Fibroblast of pulmonary artery (primary cell): ENCODE measurements at regions not wholly inside any gene's neighbourhood (a gene's known extent, or its start where the extent isn't known, plus 50 kb on each side); places are given as distances from the start of the nearest gene placed in this dataset.

Experiments used
- DNase-seq: peaks from one replicate; pipeline ENCODE4 v3.0.0-alpha.2; 2010; ENCODE audit warnings: low read depth
- H3K4me3 ChIP-seq: replicated peaks from 2 replicates; pipeline ENCODE4 v1.5.1; 2011; ENCODE audit warnings: low read depth, mild to moderate bottlenecking, control low read depth, low read length, moderate library complexity
- TF ChIP-seq, protein P1 (sequence below): IDR thresholded peaks from 2 replicates; pipeline ENCODE4 v1.5.1; 2011; ENCODE audit warnings: mild to moderate bottlenecking, control low read depth, low read length, inconsistent platforms; ENCODE audit errors: missing control alignments

DNA sequence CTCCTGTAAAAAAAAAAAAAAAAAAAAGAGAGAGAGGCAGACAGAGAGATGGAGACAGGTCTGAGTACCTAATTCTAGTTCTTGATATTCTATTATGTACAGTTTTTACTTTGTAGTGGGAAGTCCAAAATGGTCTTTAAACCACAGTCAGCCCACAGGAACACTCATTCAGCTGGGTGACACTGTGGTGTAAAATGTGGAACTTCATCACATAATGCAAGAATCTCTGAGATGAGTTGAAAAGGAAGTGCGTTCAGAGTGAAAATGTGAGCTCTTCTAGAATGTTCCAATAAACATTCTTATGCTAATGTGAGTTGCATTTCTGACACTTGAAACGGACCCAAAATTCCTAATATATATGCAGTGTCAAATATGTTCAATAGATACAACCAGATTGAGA is 972.1 kb downstream of the CDH11 start:
- TF ChIP-seq, protein P1, sequence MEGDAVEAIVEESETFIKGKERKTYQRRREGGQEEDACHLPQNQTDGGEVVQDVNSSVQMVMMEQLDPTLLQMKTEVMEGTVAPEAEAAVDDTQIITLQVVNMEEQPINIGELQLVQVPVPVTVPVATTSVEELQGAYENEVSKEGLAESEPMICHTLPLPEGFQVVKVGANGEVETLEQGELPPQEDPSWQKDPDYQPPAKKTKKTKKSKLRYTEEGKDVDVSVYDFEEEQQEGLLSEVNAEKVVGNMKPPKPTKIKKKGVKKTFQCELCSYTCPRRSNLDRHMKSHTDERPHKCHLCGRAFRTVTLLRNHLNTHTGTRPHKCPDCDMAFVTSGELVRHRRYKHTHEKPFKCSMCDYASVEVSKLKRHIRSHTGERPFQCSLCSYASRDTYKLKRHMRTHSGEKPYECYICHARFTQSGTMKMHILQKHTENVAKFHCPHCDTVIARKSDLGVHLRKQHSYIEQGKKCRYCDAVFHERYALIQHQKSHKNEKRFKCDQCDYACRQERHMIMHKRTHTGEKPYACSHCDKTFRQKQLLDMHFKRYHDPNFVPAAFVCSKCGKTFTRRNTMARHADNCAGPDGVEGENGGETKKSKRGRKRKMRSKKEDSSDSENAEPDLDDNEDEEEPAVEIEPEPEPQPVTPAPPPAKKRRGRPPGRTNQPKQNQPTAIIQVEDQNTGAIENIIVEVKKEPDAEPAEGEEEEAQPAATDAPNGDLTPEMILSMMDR: no peak
- H3K4me3 ChIP-seq: no peak overlapping the region
- no peak for DNase-seq

DNA sequence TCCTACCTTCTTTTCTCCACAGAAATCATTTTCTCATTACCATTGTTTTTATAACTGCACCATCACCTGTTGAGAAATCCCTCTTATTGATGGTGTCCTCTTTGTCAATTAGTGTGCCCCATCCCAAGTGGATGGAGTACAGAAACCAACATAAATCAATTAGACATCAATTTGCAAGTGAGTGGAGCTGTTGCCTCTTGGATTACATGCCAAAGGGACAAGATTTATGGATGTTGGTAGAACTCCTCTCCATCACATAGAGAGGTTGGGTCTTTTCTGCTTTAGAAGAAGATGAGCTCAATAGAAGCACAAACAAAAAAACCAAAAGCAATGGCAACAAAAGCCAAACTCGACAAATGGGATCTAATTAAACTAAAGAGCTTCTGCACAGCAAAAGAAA is 973.5 kb downstream of the CDH11 start:
- TF ChIP-seq, protein P1: no peak
- DNase-seq: no peak
- H3K4me3 ChIP-seq: no peak overlapping the region

DNA sequence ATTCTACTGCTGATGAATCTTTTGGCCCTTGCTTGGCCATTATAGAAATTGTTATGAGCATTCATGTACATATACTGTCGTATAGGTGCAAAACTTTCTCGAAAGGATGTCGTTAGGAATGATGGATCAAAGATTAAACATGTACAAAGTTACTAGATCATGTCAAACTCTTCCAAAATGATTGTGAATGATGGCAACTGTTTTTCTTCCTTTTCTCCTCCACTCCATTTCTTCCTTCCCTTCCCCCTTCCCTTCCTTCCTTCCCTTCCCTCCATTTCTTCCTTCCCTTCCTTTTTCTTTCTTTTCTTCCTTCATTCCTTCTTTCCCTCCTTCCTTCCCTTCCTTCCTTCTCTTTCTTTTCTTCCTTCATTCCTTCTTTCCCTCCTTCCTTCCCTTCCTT is 973.9 kb downstream of the CDH11 start:
- TF ChIP-seq, protein P1: no peak

DNA sequence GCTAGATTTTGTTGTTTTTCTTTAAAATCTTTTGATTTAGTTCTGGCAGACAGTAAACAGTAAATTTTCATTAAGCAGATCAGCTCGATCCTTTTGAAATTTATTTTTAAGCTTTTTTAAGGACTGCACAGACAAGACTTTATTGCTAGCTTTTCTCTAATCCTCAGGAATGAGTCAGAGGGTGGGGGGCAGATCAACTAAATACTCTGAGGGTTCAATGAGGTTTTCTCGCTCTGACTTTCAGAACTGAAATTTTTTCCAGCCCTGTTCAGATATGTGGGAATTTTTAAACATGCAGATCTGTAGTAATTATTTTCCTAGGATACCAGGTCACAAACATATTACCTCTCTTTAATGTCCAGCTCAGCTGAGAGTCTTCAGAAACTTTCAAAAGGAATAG is 977.2 kb downstream of the CDH11 start:
- TF ChIP-seq, protein P1: no peak
- no peak for DNase-seq
- H3K4me3 ChIP-seq: no peak overlapping the region

More for the DNA sequence above, 973.9 kb downstream of the CDH11 start:
- no peak overlapping the region for H3K4me3 ChIP-seq
- DNase-seq: no peak

DNA sequence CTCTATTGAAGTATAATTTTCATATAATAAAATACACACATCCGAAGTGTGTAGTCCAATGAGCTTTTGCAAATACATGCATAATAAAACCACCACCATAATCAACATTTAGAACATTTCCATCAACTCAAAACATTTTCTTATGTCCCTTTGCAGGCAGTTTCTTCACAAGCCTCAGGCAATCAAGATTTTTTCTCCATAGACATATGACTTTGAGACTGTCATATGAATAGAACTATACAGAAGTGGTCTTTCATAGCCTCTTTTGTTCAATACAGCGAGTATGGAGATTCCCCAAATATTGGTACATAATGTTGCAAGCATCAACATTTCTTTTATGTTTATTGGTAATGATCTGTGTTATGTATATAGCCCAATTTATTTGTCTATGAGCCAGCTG is 983.2 kb downstream of the CDH11 start:
- no peak for DNase-seq
- TF ChIP-seq, protein P1: no peak
- no peak overlapping the region for H3K4me3 ChIP-seq

DNA sequence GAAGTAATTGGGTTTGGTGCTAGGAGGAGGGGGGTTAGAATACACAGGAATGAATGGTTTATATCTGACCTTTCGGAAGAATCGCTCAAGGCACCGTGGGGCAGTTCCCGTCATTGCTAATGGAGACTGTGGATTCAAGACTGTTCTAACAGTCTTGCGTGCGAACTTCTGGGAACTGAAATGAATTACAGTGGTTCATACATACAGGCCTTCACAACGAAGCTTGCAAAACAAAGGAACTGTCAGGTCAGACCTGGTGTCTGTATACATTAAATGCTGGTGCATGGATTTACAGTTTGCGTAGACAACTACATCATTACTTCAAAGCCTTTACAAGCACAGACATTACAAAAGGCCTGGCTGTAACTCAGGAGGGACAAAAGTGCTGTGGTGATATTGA is 983.9 kb downstream of the CDH11 start:
- no peak overlapping the region for H3K4me3 ChIP-seq
- TF ChIP-seq, protein P1: no peak
- no peak for DNase-seq

DNA sequence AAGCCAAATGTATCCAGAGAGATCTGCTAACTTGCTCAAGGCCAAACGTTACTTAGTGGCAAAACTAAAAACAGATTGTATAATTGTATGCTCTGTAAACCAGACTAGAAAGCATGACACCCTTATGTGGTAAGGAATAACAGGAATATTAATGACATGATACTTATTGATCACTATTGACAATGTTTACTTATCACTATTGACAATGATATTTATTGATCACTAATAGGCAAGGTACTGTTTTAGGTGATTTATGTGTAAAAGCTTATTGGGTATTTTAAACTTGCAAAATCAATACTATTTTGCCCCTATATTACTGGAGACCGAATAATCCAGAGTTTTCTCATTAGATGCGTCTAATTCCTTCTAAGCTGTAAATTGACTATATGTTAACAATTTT is 985.1 kb downstream of the CDH11 start:
- DNase-seq: no peak

More for the DNA sequence above, 985.1 kb downstream of the CDH11 start:
- TF ChIP-seq, protein P1: no peak
- H3K4me3 ChIP-seq: no peak overlapping the region
